SK-MEL-5 (cell line): ENCODE measurements at regions not wholly inside any gene's neighbourhood (a gene's known extent, or its start where the extent isn't known, plus 50 kb on each side); places are given as distances from the start of the nearest gene placed in this dataset.

ENCODE experiments used
- DNase-seq: peaks from one replicate; pipeline ENCODE4 v3.0.0-alpha.2; 2016; ENCODE audit warnings: low read depth, low spot score
- in situ Hi-C: cut with HindIII; loops from 2 replicates; pipeline ENCODE4 v1.10.0; 2016; ENCODE audit warnings: low sequenced_read_pairs, high pct_unique_total_duplicates, low pct_unique_long_range_greater_than_20kb

DNA sequence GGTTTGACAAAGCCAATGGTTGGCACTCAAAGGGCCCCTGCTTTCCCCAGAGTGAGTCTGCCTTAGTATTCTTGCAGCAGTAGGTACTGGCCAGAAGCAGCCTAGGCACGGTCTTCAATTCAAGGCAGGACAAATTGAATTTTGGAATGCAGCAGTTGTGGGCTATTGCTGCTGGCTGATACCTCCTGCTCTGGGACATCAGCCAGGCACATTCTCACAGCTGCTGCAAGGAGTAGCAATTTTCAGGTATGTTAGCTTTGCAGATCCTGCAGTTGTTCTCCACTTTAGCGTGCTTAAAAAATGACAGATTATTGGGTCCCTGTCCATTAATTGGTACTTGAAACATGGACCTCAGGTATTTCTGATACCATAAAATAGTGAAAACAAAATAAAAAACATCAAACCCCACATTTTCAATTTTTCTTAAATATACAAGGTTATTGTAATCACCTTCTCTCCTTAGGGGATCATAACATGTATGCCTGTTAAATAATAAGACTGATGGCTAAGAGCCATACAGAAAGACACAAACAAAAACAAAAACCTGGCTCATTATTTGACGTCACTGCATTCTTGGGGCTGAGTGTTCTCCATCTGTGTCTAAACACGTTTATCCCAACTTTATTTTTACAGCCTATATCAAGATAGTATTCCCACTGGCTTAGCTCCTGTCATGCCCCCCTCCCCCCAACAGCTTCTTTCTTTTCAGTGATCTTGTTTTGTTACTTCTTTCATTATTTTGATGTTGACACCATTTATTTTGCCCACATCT, 85.1 kb upstream of the CARD18 start:
- in situ Hi-C loops: no loop called here
- DNase-seq: no peak

- no peak for DNase-seq
- in situ Hi-C loops: no loop called here
These were observed 80.6 kb upstream of the CARD18 start for GRCh38 chr11:105220121-105220520.

- no peak for DNase-seq
- in situ Hi-C loops: no loop called here
These were observed 80.1 kb upstream of the CARD18 start for GRCh38 chr11:105219670-105220069.

DNA sequence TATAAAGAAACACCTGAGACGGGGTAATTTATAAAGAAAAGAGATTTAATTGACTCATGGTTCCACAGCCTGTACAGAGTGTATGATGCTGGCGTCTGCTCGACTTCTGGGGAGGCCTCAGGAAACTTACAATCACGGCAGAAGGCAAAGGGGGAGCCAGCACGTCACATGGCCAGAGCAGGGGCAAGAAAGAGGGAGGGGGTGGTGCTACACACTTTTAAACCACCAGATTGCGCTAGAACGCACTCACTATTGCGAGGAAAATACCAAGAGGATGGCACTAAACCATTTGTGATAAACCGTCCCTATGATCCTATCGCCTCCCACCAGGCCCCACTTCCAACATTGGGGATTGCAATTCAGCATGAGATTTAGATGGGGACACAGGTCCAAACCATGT, 79.7 kb upstream of the CARD18 start:
- no peak for DNase-seq
- in situ Hi-C loops: no loop called here

DNA sequence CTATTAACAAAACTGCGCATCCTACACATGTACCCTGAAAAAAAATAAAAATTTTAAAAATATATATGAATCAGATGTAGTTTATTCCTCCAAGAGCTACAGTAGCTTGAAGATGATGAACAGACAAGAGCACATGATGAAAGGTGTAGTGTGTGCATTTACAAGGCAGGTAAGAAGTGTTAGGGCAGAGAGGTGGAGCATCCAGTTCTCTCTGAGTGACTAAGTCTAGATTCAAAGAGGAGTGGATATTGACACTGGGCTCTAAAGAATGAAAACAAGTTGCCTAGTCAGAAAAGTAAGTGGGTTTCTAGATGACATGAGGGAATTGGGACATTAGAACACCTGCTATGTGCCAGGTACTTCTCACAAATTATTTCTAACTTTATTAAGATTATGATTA, 76.0 kb upstream of the CARD18 start:
- in situ Hi-C loops: no loop called here
- no peak for DNase-seq

DNA sequence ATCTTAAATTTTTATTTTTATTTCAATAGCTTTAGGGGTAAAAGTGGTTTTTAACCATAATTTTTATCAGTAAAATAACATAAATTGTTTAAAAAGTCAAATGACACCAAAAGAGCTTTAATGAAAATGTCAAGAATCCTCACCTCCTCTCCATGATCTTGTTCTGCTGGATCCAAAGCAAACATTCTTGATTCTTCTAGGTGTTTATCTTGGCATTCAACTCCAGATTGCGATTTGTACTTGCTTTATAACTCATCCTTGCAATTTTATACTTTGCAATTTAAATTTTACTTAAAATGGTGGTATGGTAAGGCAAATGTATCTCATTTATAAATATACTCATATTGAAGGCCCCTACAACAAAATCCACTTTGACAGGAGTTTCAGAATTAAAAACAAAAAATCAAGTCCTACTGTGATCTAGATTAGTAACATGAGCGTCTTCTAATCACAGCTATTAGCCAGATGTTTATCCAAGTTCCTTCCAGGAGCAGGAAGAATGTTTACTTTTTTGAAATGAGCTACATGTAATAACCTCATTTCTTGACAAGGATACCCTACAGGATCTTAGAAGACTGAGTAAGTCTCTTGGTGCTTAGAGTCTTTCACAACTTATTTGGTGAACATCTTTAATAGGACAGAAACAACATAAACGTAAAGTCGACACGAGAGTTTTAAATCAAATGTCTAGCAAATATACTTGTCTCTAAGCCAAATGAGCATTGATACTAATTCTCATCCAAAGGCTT, 72.4 kb upstream of the CARD18 start:
- in situ Hi-C loops: no loop called here
- DNase-seq: no peak

- DNase-seq: no peak
- in situ Hi-C loops: no loop called here
These were observed 68.5 kb upstream of the CARD18 start for GRCh38 chr11:105208019-105208418.

GRCh38 chr11:105206633-105207032, 67.1 kb upstream of the CARD18 start:
- DNase-seq: no peak
- in situ Hi-C loops: no loop called here

- in situ Hi-C loops: no loop called here
- no peak for DNase-seq
These were observed 65.1 kb upstream of the CARD18 start for GRCh38 chr11:105204636-105205035.

DNA sequence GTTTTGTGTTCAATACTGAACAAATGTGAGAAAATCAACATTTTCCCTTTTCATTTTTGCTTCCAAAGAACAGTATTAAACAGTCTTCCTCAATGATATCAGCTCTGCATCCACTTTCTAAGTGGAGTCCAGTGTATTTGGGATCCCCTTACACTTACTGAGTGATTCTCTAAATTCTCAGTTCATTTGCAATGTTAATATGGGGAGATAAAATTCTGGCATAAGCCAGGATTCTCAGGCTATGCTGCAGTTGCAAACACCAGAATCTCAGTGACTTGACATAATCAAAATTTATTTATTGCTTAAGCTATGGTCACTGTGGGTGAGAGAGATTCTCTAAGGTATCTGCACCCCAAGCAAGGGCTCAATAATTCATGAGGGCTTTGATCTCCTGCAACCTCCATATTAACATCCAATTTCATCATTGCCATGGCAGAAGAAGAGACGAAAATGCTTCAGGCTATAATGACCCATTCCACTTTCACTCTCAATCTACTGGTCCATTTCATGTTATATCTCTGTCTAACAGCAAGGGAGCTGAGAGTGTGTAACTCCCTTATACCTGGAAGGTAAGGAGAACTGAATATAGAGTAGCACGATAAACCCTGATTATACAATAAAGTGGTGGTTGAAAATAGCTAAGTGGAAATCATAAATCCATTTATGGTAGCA, 64.1 kb upstream of the CARD18 start:
- DNase-seq: no peak
- in situ Hi-C loops: no loop called here

DNA sequence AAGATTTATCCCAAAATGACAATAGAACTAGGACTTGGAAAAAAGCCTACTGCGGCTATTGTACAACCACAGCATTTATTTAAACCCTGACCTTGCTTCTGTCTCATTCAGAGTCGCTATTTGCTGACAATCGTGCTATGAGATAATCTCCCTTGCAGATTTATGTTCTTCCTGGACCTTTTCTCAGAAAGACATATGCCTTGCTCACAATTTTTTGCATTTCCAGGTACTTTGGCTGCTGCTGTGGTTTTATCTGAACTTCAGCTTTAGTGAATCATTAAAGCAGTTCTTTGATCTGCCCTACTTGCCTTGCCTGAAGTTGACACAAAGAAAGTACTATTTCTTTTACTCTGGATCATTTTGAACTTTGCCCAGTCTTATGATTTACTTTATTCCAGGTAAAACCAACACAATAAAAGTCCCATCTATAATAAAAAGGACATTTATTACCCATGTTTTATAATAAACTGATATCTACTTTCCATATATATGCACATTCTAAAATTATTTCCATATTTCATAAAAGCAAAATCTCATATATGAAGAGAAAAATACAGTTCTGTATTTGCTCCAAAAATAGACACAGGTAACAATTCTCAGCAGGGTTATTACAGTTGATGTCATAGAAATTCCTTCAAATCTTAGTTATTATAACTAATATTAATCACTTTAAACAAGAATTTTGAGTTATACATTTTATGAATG, 63.4 kb upstream of the CARD18 start:
- DNase-seq: no peak
- in situ Hi-C loops: no loop called here

GRCh38 chr11:105202422-105202821, 62.9 kb upstream of the CARD18 start:
- in situ Hi-C loops: no loop called here
- DNase-seq: no peak

- DNase-seq: no peak
- in situ Hi-C loops: no loop called here
These were observed 61.6 kb upstream of the CARD18 start for GRCh38 chr11:105201166-105201565.

GRCh38 chr11:105197071-105197815, 57.7 kb upstream of the CARD18 start:
- in situ Hi-C loops: no loop called here
- DNase-seq: no peak

GRCh38 chr11:105193260-105193659, 53.7 kb upstream of the CARD18 start:
- in situ Hi-C loops: no loop called here
- DNase-seq: no peak

DNA sequence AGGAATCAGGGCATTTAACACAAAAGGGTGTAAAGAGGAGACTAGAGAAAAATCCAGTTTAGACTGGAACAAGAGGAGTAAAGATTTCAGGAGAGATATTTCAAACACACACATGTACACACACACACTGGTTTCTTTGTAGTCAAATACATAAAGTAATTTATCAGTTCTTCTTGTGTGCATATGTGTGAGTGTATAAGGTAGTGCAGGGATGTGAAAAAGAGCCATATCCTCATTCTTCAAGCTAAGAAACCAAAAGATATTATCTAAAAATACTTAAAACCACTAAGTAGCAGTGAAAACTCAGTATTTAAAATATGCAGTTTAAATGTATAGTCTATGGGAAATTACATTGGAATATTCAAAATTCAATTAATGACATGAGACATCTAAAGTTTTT, 52.5 kb upstream of the CARD18 start:
- in situ Hi-C loops: no loop called here
- DNase-seq: no peak

DNA sequence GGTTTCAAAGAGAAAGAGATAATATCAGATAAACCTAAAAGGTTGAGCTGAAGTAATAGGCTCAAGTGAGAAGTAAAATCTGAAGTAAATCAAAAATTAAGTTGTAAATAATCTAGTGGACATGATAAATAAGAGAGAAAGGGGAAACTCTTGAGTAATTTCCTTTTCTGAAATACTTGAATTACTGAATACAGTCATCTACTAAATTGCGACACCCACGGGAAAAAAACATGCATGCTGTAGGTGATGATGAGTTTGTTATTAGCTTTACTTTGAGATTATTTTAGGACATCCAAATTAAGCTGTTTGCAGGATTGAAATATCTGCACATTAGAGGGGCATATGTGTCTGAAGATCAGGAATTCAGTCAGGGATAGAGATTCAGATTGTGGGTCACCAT, 50.0 kb upstream of the CARD18 start:
- in situ Hi-C loops: no loop called here
- no peak for DNase-seq
